ENCODE measurements at regions not wholly inside any gene's neighbourhood (a gene's known extent, or its start where the extent isn't known, plus 50 kb on each side); places are given as distances from the start of the nearest gene placed in this dataset.

DNA sequence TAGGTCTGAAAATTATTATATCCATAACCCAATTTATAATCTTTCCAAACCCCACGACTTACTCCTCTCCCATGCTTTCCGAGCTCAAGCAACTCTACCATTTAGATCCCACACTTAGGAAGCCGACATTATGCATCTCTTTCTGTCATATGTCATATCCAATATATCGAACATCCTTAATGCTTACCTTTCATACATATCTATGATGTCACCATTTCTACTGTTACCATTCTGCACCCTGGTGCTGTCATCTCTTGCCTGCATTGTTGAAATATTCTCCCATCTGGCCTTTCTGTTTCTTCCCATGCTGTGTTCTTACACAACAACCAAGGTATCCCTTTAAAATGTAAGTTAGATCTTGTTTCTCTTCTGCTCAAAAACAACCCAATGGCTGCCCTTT, 127.1 kb upstream of the MC4R start:
- TF ChIP-seq, protein P1, sequence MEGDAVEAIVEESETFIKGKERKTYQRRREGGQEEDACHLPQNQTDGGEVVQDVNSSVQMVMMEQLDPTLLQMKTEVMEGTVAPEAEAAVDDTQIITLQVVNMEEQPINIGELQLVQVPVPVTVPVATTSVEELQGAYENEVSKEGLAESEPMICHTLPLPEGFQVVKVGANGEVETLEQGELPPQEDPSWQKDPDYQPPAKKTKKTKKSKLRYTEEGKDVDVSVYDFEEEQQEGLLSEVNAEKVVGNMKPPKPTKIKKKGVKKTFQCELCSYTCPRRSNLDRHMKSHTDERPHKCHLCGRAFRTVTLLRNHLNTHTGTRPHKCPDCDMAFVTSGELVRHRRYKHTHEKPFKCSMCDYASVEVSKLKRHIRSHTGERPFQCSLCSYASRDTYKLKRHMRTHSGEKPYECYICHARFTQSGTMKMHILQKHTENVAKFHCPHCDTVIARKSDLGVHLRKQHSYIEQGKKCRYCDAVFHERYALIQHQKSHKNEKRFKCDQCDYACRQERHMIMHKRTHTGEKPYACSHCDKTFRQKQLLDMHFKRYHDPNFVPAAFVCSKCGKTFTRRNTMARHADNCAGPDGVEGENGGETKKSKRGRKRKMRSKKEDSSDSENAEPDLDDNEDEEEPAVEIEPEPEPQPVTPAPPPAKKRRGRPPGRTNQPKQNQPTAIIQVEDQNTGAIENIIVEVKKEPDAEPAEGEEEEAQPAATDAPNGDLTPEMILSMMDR (conservative IDR thresholded peaks at IDR 0.05; ENCODE audit: low read depth, low read length) = no peak
- no peak for TF ChIP-seq EZH2 (IDR thresholded peaks at IDR 0.05; ENCODE audit: borderline replicate concordance, low read depth, low read length, poor library complexity, severe bottlenecking)

Data from A673 (cell line).